DOHH2 (cell line): ENCODE measurements at regions not wholly inside any gene's neighbourhood (a gene's known extent, or its start where the extent isn't known, plus 50 kb on each side); places are given as distances from the start of the nearest gene placed in this dataset.

Experiments used
- H3F3A ChIP-seq: fragments of 200-600 bp; sonication (generic), shearing (Covaris generic); 2 replicates; pipeline ENCODE4 v1.6.0; 2016; ENCODE audit warnings: antibody characterized with exemption, mild to moderate bottlenecking; ENCODE audit not compliant: control insufficient read depth, insufficient read depth
- H3K27ac ChIP-seq: fragments of 200-600 bp; sonication (generic); 2 replicates; pipeline ENCODE4 v1.5.1; 2014; ENCODE audit warnings: low read depth, mild to moderate bottlenecking, low read length, moderate library complexity
- H3K27me3 ChIP-seq: fragments of 200-600 bp; sonication (generic); 2 replicates; pipeline ENCODE4 v1.6.1; 2014; ENCODE audit warnings: mild to moderate bottlenecking, low read length, mixed read lengths; ENCODE audit not compliant: control insufficient read depth
- H3K36me3 ChIP-seq: fragments of 200-600 bp; sonication (generic); 2 replicates; pipeline ENCODE4 v1.6.1; 2014; ENCODE audit warnings: mild to moderate bottlenecking, low read length, moderate library complexity, mixed read lengths; ENCODE audit not compliant: control insufficient read depth
- H3K4me1 ChIP-seq: fragments of 200-600 bp; sonication (generic); 2 replicates; pipeline ENCODE4 v1.6.1; 2014; ENCODE audit warnings: mild to moderate bottlenecking, low read length, mixed read lengths; ENCODE audit not compliant: control insufficient read depth
- H3K4me2 ChIP-seq: fragments of 200-600 bp; sonication (generic); 2 replicates; pipeline ENCODE4 v1.6.0; 2014; ENCODE audit warnings: mild to moderate bottlenecking, low read length, moderate library complexity
- H3K4me3 ChIP-seq: fragments of 200-600 bp; sonication (generic); 2 replicates; pipeline ENCODE4 v1.5.1; 2014; ENCODE audit warnings: mild to moderate bottlenecking, low read length, mixed read lengths
- H3K79me2 ChIP-seq: fragments of 200-600 bp; sonication (generic); 2 replicates; pipeline ENCODE4 v1.6.1; 2014; ENCODE audit warnings: mild to moderate bottlenecking, low read length, mixed read lengths; ENCODE audit not compliant: control insufficient read depth
- H3K9me2 ChIP-seq: fragments of 200-600 bp; sonication (generic); replicated peaks from 2 replicates; pipeline ENCODE4 v1.6.1; 2014; ENCODE audit warnings: mild to moderate bottlenecking, low read length, mixed read lengths; ENCODE audit not compliant: control insufficient read depth
- H3K9me3 ChIP-seq: fragments of 200-600 bp; sonication (generic); 2 replicates; pipeline ENCODE4 v1.6.1; 2014; ENCODE audit warnings: antibody characterized with exemption, low read length, mixed read lengths; ENCODE audit not compliant: control insufficient read depth, insufficient read depth
- H4K20me1 ChIP-seq: fragments of 200-600 bp; sonication (generic); 2 replicates; pipeline ENCODE4 v1.6.0; 2014; ENCODE audit warnings: low read depth, mild to moderate bottlenecking, antibody characterized with exemption, low read length, moderate library complexity; ENCODE audit not compliant: control insufficient read depth, insufficient read depth
- CTCF ChIP-seq: fragments of 200-600 bp; sonication (generic); IDR thresholded peaks from one replicate; pipeline ENCODE4 v1.5.1; 2014; ENCODE audit warnings: antibody characterized with exemption, mild to moderate bottlenecking, low read depth, low read length; ENCODE audit not compliant: poor library complexity, severe bottlenecking
- EZH2phosphoT487 ChIP-seq: fragments of 200-600 bp; sonication (generic); IDR thresholded peaks from 2 replicates; pipeline ENCODE4 v1.6.1; 2017; ENCODE audit warnings: borderline replicate concordance, mild to moderate bottlenecking, antibody characterized with exemption, low read length, moderate library complexity, mixed read lengths

DNA sequence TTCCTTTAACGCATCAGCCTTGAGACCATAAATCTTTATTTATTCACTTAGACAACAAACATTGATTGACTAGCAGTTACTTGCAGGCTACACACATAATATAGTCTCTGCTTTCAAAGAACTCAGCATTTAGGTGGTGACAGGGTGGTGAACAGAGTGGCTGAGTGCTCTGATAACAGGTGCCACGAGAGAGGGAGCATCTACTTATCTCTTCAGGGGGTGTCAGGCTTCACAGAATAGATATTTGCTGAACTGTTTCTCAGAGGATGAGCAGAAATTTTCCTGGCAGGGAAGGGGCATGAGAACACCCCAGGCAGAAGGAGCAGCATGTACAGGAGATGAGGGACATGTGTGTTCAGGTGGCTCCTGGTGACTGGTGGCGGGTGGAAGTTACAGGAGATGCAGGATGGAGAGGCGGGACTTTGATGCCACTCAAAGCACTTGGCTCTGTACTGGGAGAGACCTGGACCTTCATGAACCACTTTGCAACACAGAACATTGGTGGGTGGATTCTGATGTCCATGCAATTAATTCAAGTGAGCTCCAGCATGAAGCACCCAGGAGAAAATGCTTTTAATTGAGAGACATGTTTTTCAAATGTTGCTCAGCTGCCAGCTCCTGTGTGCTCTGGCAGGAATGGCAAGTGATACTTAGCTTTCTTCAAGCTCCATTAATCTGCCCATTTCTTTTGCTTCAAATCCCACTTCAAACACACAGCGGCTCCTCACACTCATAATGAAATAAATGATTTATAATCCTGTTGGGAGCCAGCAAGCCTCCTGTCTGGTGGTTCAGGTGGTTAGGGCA lies 248.9 kb downstream of the MYCN start:
- TF ChIP-seq CTCF: no peak
- no peak for TF ChIP-seq EZH2phosphoT487
- H3K9me3 ChIP-seq: no peaks in the 10 kb centered on the region
- H3K27me3 ChIP-seq: no peaks in the 10 kb centered on the region

GRCh38 chr2:16188261-16188890 lies 248.0 kb downstream of the MYCN start:
- peaks cover 5% of the 10 kb centered on the region for H3K4me1 ChIP-seq
- no peaks in the 10 kb centered on the region for H3K9me3 ChIP-seq
- no peak overlapping the region for H3K4me3 ChIP-seq
- no peaks in the 10 kb centered on the region for H3K79me2 ChIP-seq
- no peak overlapping the region for H3K4me2 ChIP-seq
- no peaks in the 10 kb centered on the region for H3K9me2 ChIP-seq
- no peak for TF ChIP-seq EZH2phosphoT487
- TF ChIP-seq CTCF: no peak
- no peaks in the 10 kb centered on the region for H3F3A ChIP-seq
- no peaks in the 10 kb centered on the region for H3K27me3 ChIP-seq
- H4K20me1 ChIP-seq: no peaks in the 10 kb centered on the region
- no peak overlapping the region for H3K27ac ChIP-seq
- H3K36me3 ChIP-seq: no peaks in the 10 kb centered on the region

More for the DNA sequence above, 248.9 kb downstream of the MYCN start:
- Histone ChIP-seq H3K9me2 (no peaks in the 10 kb centered on the region), H3K36me3 (no peaks in the 10 kb centered on the region), H3K4me3 (no peak overlapping the region), H4K20me1 (no peaks in the 10 kb centered on the region), H3K79me2 (no peaks in the 10 kb centered on the region), H3K4me1 (peaks cover 5% of the 10 kb centered on the region), H3K4me2 (no peak overlapping the region), H3F3A (no peaks in the 10 kb centered on the region), H3K27ac (no peak overlapping the region)

DNA sequence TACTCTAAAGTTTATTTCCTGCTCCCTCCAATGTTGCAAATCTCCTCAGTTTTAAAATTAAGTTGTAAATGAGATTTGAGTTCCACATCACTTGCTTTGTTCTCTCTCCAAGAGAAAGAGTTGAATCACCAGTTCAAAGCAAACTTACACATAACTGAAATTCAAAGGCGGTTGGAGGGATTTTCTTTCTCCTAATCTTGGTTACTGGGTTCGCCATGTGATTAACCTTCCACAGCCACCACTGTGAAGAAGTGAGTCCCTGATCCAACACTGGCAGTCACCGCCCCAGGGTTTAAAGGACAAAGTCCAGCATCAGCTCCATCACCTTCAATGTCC lies 247.1 kb downstream of the MYCN start:
- no peaks in the 10 kb centered on the region for H3K36me3 ChIP-seq
- no peak overlapping the region for H3K27ac ChIP-seq
- H3K9me3 ChIP-seq: no peaks in the 10 kb centered on the region
- no peak overlapping the region for H3K4me3 ChIP-seq
- H3K79me2 ChIP-seq: no peaks in the 10 kb centered on the region
- H3F3A ChIP-seq: no peaks in the 10 kb centered on the region
- TF ChIP-seq CTCF: no peak
- TF ChIP-seq EZH2phosphoT487: no peak
- no peaks in the 10 kb centered on the region for H3K27me3 ChIP-seq
- peaks cover 5% of the 10 kb centered on the region for H3K4me1 ChIP-seq
- no peaks in the 10 kb centered on the region for H3K9me2 ChIP-seq
- no peak overlapping the region for H3K4me2 ChIP-seq
- no peaks in the 10 kb centered on the region for H4K20me1 ChIP-seq
